ENCODE measurements at regions not wholly inside any gene's neighbourhood (a gene's known extent, or its start where the extent isn't known, plus 50 kb on each side); places are given as distances from the start of the nearest gene placed in this dataset.
"Not testable (repeated sequence)": the region's sequence is repeated elsewhere in the genome, so short reads cannot be mapped to it uniquely, and the experiment has no call there.

DNA sequence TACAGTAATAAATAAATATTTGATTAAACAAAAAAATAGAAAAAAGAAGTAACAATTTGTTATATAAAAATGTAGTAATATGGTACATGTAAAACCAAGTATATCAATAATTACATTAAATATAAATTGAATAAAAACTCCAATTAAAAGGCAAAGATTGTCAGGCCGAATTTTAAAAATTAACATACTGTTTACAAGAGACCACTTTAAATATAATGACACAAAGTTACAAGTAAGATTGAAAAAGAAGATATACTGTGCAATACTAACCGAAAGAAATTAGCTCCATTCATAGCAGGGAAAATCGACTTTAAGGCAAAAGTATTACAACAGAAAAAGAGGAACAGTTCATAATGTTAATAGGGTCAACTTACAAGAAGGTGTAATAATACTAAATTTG lies 571.5 kb upstream of the ARID1B start:
- no peak for DNase-seq (ENCODE audit: low spot score)

DNA sequence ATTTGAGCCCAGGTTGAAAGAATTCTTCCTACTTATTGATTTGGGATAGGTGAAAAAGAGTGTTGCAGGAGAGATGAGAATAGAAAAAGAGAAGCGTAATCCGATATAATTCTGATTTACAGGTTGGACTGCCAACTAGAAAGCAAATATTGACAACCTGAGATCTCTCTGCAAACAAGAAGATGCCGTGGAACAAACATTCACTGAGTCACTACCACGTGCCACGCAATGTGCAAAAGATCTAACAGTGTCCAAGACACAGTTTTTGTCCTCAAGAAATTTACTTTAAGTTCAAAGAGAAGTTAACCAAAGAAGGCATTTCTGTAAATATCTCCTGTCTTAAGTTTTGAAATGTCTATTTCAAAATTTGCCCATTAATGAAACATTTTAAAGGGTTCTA lies 578.0 kb upstream of the ARID1B start:
- no peak for DNase-seq (ENCODE audit: low spot score)

DNA sequence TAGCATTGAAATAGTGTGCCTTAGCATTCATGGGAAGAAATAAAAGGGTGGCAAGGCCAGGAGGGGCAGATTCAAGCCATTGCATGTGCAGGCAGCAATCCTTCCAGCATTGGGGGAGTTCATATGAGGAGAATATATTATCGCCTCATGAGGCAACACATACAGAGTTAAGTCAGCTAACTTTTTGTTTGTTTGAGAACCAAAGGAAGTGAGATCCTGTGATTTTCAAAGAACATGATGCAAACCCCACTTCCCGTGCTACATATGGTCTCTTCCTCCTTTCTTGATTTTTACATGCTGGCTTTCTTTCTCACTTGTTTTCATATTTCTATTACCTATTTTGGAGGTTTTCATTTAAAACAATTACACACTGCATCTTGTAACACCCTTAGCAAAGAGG lies 579.7 kb upstream of the ARID1B start:
- DNase-seq (ENCODE audit: low spot score): no peak

DNA sequence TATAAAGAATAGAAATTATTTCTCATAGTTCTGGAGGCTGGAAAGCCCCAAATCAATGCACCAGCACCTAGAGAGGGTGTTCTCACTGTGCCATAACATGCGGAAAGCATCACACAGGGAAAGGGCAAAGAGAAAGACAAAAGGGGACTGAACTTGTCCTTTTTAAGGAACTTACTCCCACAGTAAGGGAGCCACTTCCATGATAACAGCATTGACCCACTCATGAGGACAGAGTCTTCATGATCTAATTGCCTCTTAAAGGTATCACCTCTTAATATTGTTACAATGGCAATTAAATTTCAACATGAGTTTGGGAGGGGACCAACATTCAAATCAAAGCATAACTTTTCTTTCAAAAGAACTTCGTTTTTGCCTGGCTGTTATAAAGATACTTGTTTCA lies 582.2 kb upstream of the ARID1B start:
- DNase-seq (ENCODE audit: low spot score): no peak

DNA sequence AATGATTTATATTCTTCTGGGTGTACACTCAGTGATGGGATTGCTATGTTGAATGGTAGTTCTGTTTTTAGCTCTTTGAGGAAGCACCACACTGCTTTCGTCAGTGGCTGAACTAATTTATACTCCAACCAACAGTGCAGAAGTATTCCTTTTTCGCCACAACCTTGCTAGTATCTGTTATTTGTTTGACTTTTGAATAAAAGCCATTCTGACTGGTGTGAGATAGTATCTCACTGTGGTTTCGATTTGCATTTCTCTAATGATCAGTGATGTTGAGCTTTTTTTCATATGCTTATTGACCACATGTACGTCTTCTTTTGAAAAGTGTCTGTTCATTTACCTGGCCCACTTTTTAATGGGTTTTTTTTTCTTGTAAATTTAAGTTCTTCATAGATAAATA lies 583.8 kb upstream of the ARID1B start:
- DNase-seq (ENCODE audit: low spot score): no peak

DNA sequence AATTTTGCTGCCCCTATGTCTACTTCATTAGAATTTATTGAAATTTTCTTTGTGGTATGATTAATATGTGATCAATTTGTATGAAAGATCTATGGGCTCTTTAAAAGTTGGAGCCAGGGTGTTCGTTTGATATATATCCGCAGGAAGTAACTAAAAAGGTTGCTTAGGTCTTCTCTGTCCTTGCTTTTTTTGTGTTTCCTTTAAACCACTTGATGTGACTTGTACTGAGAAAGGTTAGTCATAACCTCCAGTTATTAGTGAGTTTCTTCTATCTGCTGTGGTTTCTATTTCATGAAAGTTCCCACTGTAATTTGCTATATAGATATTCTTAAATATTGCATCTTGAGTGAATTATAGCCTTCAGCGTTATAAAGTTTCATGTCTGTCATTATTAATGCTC lies 585.3 kb upstream of the ARID1B start:
- DNase-seq (ENCODE audit: low spot score): no peak

DNA sequence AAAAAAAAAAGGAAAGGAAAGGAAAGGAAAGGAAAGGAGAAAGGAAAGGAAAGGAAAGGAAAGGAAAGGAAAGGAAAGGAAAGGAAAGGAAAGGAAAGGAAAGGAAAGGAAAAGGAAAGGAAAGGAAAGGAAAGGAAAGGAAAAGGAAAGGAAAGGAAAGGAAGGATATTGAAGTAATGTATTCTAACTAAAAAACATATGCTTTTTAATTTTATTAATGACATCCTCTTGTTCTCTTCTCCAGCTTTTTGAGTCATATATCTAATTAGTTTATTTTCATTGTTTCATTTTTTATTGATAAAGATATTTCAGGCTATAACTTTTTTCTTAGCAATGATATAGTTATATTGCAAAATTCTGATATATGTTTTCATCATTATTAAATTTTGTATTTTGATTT lies 585.8 kb upstream of the ARID1B start:
- DNase-seq (ENCODE audit: low spot score): not testable (repeated sequence)

DNA sequence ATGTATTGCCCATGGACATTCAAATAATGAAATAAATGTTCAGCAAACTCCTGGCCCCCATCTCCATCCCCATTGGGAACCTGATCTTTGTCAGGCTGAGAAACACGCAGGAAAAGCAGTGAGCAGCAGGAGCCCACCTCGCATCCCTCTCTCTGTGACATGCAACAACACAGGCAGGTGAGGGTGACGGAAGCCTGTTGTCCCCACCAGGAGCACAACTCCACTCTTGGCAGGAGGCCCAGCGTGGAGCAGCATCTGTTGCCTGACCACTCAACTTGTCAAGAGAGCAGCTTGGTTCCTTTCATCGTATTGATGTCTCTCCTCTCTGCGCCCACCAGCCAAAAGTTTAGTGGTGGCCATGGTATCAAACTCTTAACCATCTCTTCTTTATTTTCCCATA lies 586.9 kb upstream of the ARID1B start:
- DNase-seq (ENCODE audit: low spot score): no peak

DNA sequence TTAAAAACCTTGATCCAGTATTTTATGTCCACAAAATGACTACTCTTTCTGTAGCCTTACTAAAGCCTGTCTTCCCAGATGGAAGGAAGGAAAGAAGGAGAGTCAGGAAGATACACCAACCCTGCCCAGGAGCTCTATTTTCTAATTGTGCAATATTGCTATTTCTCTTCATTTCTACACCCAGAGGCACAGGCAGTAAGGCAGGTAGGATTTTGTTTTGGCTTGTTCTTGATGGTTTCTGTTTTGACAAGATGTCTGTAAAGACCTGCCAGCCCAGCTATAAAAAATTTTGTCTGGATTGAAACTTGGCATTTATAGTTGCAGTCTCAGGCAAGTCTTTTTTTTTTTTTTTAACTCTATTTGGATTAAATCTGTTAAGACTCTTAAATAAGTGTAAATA lies 587.5 kb upstream of the ARID1B start:
- DNase-seq (ENCODE audit: low spot score): no peak

DNA sequence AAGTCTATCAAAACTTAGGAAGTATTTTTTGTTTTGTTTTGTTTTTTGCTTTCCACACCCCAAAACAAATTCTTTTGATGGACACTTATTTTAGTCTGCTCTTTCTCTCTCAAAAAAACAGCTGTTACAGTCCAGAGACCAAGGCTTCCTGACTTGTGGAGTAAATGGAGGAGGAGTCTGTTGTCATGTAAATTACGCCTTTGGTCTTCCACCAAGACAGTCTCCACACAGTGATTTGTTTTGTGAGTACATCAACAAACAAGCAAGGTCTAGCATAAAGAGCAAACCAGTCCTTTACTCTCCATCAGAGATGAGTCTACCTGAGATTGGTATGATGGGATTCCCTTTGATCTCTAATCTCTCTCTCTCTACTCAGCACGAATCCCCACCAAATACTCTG lies 588.0 kb upstream of the ARID1B start:
- no peak for DNase-seq (ENCODE audit: low spot score)

DNA sequence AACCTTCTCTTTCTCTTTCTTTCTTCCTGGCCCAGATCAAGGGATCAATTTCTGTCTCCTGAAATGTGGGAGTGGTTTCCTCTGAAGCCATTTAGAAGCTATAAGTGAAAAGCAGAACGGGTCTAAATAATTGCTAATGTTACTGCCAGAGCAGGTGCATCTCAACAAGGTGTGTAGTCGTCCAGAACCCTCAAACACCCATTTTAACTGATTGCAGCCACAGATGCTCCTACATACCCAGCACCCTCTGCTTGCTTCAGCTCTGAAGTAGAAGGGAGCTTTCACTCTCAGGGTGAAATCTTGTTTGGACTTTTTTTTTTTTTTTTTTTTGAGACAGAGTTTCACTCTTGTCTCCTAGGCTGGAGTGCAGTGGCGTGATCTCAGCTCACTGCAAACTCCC lies 592.1 kb upstream of the ARID1B start:
- no peak for DNase-seq (ENCODE audit: low spot score)

DNA sequence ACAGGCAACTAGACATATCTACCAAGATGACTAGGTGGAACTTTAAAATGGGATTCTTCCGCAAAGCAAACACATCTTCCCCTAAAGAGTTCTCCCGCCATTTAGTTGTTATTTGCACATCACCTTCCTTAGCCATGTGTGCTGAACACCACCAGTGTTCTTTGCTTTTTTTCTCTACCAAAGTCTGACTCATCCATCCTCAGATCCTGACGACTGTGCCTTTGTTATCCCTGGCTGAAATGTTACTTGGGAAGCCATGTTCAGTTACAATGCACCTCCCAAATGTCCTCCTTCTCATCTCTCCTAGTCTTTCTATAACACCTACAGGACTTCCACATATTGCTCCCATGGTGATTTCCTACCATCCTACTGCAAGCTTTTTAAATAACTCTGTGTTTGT lies 593.5 kb upstream of the ARID1B start:
- DNase-seq (ENCODE audit: low spot score): no peak

DNA sequence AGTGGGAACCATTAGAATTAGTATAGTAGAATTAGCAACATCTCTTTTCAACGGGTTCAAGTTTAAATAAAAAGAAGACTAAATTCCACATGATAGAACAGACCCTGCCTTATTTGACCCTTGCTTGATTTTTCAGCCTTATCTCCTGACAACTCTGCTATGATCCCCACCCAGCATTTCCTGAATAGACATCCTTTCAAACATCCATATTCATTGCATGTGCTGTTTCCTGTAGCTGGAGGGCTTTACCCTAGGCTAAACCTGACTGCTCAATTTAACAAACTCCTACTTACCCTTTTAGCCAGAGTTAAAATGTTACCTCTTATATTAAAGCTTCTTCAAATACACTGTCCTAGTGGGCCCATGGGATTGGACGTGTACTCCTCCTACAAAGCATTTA lies 594.8 kb upstream of the ARID1B start:
- DNase-seq (ENCODE audit: low spot score): no peak

DNA sequence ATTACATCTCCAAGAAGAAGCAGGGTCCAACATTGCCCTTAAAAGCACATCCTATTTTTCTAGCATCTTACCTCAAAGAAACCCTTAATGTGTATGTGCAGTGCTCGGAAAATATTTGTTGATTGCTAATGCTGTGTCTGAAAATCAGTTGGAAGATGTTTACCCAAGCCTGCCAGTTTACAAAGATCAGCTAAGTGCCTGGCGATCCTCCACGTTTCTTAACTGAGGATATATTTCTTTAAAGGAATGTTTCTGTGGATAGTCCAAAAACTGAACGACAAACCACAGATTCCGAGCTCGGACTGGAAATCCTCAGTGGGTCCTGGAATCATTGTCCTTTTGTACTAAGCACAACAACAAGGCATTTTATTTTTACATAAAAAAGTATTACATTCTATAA lies 595.7 kb upstream of the ARID1B start:
- no peak for DNase-seq (ENCODE audit: low spot score)

DNA sequence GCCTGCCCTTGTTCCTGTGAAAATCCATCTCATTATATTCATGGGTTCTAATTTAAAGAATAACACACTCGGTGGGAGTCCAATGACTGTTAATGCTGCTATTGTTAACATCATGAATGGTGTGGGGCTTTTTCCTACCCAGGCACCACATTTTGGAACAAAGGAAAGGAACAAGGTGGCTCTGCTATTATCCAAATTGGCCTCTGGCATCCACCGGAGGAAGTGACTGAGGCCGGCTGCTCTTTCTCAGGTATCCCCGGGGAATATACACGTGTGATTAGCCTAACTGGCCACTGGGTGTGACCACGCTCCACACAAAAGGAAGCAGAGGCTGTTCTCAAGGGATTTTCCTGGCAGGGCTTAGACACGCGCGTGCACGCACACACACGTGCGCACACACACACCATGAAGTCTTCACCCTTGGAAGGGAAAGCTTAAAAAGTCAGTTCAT lies 601.2 kb upstream of the ARID1B start:
- DNase-seq (ENCODE audit: low spot score): no peak

DNA sequence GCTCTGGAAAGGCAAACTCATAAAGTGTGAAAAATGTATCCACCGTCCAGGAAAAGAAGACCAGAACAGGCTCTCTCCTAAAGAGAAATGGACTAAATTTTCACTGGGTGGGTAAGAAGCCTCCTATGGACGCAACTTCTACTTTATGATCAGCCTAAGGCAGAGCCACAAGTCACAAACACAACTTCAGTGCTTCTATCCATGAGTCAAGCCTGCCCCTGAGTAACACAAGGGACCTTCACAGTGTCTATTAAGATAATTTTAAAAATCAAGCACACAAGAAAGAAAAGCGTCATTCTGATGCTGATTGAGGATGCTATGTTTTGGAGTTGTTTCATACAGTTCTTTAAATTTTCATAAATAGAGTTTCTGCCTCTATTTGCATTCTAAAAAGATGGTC lies 601.7 kb upstream of the ARID1B start:
- no peak for DNase-seq (ENCODE audit: low spot score)

DNA sequence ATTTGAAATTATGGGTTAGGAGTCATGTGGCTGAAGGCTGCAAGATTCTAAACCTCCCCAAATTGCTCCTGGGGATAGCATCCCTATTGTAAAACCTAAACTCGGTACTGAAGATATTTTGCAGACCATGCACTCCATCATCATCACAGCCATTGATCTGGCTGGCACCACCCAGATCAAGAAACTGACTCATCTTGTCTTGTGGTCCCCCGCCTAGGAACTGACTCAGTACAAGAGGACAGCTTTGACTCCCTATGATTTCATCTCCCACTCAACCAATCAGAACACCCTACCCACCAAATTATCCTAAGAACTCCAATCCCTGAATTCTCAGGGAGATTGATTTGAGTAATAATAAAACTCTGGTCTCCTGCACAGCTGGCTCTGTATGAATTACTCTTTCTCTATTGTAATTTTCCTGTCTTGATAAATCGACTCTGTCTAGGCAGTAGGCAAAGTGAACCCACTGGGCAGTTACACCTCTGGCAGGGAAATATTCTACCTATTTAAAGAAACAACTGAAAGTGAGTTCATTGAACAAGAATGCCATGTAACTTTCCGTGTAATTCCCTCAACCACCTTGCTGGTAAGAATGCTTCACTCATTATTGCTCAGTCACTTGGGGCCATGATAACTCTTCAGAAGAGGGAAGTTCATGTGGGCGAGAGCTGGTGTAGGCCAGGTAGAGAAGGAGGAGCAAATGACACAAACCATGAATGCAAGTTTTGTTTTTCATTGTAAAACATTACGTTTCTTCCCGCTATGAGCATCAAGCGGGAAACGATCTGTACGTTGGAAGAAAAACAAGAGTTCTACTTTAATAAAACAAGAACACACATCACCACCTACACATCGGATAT lies 602.9 kb upstream of the ARID1B start:
- no peak for DNase-seq (ENCODE audit: low spot score)

DNA sequence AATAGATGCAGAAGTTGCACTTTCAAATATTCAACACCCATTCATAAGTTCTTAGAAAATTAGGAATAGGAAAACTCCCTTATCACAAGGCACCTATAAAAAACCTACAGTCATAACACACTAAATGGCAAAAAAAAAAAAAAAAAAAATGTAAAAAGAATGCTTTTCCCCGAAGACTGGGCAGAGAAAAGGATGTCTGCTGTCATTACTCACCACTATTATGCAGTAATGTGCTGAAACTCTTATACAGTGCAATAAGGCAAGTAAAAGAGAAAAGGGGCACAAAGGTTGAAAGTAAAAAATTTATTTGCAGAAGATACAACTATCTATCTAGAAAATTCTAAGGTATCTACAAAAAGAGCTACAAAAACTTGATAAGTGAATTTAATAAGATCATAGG lies 607.8 kb upstream of the ARID1B start:
- no peak for DNase-seq (ENCODE audit: low spot score)

DNA sequence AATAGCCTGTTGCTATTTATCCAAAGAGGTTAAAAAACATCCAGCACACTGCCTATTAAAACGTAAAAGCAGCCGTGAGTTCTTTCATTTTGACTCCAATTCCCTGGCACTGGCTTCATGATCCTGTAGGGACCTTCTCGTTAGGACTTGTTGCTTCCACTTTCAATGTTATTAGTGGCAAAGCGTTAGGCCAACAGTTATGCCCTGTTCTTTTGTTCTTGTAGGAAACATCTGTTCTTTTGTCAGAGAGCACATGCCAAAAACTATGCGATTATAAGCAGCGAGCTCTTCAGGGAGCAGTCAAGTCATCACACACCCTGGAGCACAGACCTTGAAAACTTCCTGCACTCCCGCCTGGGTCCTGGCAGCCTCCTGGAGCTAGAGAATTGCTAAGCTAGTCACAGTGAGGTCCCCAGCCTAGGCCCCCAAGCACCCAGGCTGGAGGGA lies 609.5 kb upstream of the ARID1B start:
- DNase-seq (ENCODE audit: low spot score): no peak

DNA sequence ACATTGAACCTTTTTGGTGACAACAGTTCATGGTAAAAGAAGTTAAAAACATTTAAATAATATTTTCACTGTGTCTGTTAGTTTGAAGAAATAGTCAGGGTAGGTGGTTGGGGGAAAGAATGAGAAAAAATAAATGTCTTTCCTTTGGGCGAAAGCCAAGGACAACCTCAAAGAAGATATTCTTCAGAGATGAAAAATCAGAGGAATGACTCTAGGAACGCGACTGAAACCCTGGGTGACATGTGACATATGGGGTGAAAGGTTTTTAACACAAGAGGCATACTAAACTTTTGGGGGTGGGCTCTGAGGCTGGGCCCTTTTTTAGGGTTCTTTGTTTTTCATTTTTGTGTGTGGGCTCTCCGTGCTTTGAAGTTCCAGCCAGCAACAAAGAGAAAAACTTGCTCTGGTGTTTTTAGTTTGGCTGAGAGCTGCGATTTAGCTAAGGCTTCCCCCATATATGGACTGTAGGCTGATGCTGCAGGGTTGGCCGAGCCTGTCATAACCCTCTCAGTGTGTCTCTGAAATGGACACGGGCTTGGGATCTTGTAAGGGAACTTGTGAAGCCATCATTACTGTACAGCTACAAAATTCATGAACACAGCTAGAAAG lies 610.1 kb upstream of the ARID1B start:
- no peak for DNase-seq (ENCODE audit: low spot score)

DNA sequence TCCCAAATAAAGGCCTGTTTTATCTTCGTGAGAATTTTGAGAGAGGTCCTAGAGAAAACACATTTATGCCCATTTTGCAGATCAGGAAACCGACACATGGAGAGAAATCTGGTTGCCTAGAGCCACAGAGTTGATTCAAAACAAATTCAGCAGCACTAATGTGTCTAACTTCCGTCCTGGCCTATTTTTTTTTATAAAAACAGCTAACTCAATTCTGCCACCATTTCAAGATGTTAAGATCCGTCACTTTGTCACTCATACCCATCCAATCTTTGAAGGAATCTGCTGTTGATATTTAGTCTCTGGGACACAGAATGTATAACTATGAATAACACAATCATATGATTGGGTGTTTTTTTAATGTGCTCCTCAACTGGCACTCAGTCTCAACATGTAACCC lies 611.1 kb upstream of the ARID1B start:
- DNase-seq (ENCODE audit: low spot score): no peak

DNA sequence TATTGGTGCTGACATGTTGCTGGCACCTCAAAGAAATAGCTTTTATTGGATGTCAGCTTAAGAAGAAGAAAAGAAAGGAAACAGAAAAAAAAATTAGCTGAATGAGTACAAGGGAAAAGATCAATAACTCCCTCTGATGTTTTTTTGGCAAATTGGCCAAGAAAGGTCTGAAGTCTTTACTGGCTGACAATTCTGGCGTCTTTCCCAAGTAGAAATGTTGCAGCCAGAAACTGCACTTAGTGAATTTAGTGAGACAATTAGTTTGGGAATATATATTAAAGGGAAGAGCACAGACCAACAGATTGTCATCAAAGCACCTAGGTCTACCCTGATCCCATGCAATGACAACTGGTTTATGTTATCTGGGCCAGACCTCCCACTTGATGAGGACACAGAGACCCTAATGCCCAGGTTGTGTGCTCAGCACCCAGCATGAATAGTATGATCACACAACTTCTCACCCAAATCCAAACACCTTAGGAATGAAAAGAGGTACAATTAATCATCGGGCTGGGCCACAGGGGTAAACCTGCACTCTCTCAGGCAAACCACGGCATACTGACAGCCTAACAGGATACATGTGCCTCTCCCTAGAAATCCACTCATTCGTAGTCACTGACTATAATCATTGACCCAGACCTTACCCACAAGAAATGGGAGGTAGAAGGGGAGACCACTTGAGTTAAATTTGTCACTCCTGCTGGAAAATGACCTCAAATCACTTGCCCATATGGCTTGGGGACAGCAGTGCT lies 612.3 kb upstream of the ARID1B start:
- no peak for DNase-seq (ENCODE audit: low spot score)
